A549 (cell line): ENCODE measurements at regions not wholly inside any gene's neighbourhood (a gene's known extent, or its start where the extent isn't known, plus 50 kb on each side); places are given as distances from the start of the nearest gene placed in this dataset.

ENCODE experiments used
- CEBPB ChIP-seq, 2 experiments: fragments of >200 bp in 1 of 2; sonication (Bioruptor Twin) in 1 of 2; formaldehyde crosslinking in 1 of 2; IDR thresholded peaks; 2 replicates each; pipeline ENCODE4 v1.6.1; 2012 to 2016
- EP300 ChIP-seq, 2 experiments: fragments of >200 bp; sonication (Bioruptor Twin); formaldehyde crosslinking; IDR thresholded peaks; 2 replicates in 1 of 2; 3 replicates in 1 of 2; pipeline ENCODE4 v1.6.1; 2016 to 2017
- HOXA7 ChIP-seq: fragments of 250-450 bp; sonication (Bioruptor Pico); IDR thresholded peaks from 2 replicates; pipeline ENCODE4 v1.5.0; 2020; ENCODE audit warnings: mild to moderate bottlenecking, moderate library complexity
- KDM1A ChIP-seq: fragments of 200-600 bp; sonication (generic); IDR thresholded peaks from 2 replicates; pipeline ENCODE4 v1.6.1; 2016; ENCODE audit warnings: low read depth, mild to moderate bottlenecking
- POLR2A ChIP-seq: IDR thresholded peaks from 2 replicates; pipeline ENCODE4 v1.6.1; 2012; ENCODE audit warnings: mild to moderate bottlenecking, low read length
- RAD21 ChIP-seq, 2 experiments: fragments of >200 bp in 1 of 2; sonication (Bioruptor Twin) in 1 of 2; formaldehyde crosslinking in 1 of 2; IDR thresholded peaks in 1 of 2; conservative IDR thresholded peaks in 1 of 2; 2 replicates in 1 of 2; 3 replicates in 1 of 2; pipeline ENCODE4 v1.6.1; 2012 to 2018; ENCODE audit warnings: inconsistent platforms in 1 of 2
- RFX5 ChIP-seq: fragments of 450-650 bp; IDR thresholded peaks from 2 replicates; pipeline ENCODE4 v1.7.1; 2014; ENCODE audit warnings: antibody characterized with exemption, mild to moderate bottlenecking, moderate library complexity
- ZFP36 ChIP-seq: fragments of 450-650 bp; IDR thresholded peaks from 2 replicates; pipeline ENCODE4 v1.6.1; 2014; ENCODE audit warnings: borderline replicate concordance; ENCODE audit not compliant: partially characterized antibody
- TF ChIP-seq, protein P1 (sequence below): fragments of >200 bp; sonication (Bioruptor Twin); formaldehyde crosslinking; IDR thresholded peaks from 3 replicates; pipeline ENCODE4 v1.6.1; 2016
- TF ChIP-seq, protein P2 (sequence below): fragments of 200-600 bp; sonication (generic); IDR thresholded peaks from 2 replicates; pipeline ENCODE4 v1.6.1; 2016; ENCODE audit warnings: antibody characterized with exemption, mild to moderate bottlenecking, moderate library complexity
- TF ChIP-seq, protein P3 (sequence below): fragments of 450-650 bp; IDR thresholded peaks from 2 replicates; pipeline ENCODE4 v1.6.1; 2014; ENCODE audit warnings: antibody characterized with exemption
- TF ChIP-seq, protein P4 (sequence below): fragments of >200 bp; sonication (Bioruptor Twin); formaldehyde crosslinking; IDR thresholded peaks from 3 replicates; pipeline ENCODE4 v1.5.1; 2016
- TF ChIP-seq, protein P5 (sequence below): fragments of 250-450 bp; sonication (Bioruptor Pico); IDR thresholded peaks from 2 replicates; pipeline ENCODE4 v1.5.0; 2020; ENCODE audit warnings: low read depth, mild to moderate bottlenecking, moderate library complexity

DNA sequence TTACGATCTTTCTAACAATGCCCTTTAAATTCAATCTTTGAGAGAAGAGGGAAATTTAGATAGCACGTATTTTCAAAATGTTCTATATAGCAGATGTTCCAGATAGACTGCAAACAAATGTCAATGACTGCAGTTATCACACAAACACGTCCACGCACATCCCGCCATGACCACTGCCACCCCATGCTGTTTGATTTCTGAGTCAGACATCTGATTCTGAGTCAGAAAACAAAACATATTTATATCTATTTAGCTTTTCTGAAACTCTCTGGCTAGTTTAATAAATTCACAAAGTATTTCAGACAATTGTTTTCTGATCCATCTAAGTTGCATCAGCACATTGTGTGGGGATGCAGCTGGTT is 105.9 kb upstream of the BCAT1 start:
- TF ChIP-seq HOXA7 (CRISPR knock-in tag) (no peak), RFX5 (no peak), EP300 (IDR thresholded peaks at IDR 0.05) (no peak), CEBPB (IDR thresholded peaks at IDR 0.05) (no peak), KDM1A (no peak), RAD21 (conservative IDR thresholded peaks at IDR 0.05 in 1 of 2, IDR thresholded peaks at IDR 0.05 in 1 of 2) (no peak), POLR2A (no peak), ZFP36 (no peak)
- TF ChIP-seq, protein P1, sequence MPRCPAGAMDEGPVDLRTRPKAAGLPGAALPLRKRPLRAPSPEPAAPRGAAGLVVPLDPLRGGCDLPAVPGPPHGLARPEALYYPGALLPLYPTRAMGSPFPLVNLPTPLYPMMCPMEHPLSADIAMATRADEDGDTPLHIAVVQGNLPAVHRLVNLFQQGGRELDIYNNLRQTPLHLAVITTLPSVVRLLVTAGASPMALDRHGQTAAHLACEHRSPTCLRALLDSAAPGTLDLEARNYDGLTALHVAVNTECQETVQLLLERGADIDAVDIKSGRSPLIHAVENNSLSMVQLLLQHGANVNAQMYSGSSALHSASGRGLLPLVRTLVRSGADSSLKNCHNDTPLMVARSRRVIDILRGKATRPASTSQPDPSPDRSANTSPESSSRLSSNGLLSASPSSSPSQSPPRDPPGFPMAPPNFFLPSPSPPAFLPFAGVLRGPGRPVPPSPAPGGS = no peak
- TF ChIP-seq, protein P2, sequence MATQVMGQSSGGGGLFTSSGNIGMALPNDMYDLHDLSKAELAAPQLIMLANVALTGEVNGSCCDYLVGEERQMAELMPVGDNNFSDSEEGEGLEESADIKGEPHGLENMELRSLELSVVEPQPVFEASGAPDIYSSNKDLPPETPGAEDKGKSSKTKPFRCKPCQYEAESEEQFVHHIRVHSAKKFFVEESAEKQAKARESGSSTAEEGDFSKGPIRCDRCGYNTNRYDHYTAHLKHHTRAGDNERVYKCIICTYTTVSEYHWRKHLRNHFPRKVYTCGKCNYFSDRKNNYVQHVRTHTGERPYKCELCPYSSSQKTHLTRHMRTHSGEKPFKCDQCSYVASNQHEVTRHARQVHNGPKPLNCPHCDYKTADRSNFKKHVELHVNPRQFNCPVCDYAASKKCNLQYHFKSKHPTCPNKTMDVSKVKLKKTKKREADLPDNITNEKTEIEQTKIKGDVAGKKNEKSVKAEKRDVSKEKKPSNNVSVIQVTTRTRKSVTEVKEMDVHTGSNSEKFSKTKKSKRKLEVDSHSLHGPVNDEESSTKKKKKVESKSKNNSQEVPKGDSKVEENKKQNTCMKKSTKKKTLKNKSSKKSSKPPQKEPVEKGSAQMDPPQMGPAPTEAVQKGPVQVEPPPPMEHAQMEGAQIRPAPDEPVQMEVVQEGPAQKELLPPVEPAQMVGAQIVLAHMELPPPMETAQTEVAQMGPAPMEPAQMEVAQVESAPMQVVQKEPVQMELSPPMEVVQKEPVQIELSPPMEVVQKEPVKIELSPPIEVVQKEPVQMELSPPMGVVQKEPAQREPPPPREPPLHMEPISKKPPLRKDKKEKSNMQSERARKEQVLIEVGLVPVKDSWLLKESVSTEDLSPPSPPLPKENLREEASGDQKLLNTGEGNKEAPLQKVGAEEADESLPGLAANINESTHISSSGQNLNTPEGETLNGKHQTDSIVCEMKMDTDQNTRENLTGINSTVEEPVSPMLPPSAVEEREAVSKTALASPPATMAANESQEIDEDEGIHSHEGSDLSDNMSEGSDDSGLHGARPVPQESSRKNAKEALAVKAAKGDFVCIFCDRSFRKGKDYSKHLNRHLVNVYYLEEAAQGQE = no peak
- TF ChIP-seq, protein P3, sequence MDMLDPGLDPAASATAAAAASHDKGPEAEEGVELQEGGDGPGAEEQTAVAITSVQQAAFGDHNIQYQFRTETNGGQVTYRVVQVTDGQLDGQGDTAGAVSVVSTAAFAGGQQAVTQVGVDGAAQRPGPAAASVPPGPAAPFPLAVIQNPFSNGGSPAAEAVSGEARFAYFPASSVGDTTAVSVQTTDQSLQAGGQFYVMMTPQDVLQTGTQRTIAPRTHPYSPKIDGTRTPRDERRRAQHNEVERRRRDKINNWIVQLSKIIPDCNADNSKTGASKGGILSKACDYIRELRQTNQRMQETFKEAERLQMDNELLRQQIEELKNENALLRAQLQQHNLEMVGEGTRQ = no peak
- TF ChIP-seq, protein P4, sequence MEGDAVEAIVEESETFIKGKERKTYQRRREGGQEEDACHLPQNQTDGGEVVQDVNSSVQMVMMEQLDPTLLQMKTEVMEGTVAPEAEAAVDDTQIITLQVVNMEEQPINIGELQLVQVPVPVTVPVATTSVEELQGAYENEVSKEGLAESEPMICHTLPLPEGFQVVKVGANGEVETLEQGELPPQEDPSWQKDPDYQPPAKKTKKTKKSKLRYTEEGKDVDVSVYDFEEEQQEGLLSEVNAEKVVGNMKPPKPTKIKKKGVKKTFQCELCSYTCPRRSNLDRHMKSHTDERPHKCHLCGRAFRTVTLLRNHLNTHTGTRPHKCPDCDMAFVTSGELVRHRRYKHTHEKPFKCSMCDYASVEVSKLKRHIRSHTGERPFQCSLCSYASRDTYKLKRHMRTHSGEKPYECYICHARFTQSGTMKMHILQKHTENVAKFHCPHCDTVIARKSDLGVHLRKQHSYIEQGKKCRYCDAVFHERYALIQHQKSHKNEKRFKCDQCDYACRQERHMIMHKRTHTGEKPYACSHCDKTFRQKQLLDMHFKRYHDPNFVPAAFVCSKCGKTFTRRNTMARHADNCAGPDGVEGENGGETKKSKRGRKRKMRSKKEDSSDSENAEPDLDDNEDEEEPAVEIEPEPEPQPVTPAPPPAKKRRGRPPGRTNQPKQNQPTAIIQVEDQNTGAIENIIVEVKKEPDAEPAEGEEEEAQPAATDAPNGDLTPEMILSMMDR = no peak
- TF ChIP-seq, protein P5, sequence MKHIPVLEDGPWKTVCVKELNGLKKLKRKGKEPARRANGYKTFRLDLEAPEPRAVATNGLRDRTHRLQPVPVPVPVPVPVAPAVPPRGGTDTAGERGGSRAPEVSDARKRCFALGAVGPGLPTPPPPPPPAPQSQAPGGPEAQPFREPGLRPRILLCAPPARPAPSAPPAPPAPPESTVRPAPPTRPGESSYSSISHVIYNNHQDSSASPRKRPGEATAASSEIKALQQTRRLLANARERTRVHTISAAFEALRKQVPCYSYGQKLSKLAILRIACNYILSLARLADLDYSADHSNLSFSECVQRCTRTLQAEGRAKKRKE (CRISPR knock-in tag) = no peak
